RWPE1 (cell line): ENCODE measurements at regions not wholly inside any gene's neighbourhood (a gene's known extent, or its start where the extent isn't known, plus 50 kb on each side); places are given as distances from the start of the nearest gene placed in this dataset.
"Not testable (repeated sequence)": the region's sequence is repeated elsewhere in the genome, so short reads cannot be mapped to it uniquely, and the experiment has no call there.

Experiments
- CTCF ChIA-PET: fragments of 350-600 bp; sonication (Branson Sonifier 250); formaldehyde crosslinking; extraction: SDS; loops from one replicate; lab custom pipeline; 2021; lab: Yijun Ruan, JAX
- POLR2A ChIA-PET: fragments of 400-600 bp; formaldehyde crosslinking; extraction: SDS; loops from one replicate; lab custom pipeline; 2020; ENCODE audit warnings: antibody characterized with exemption; ENCODE audit not compliant: low non-redundant PET; lab: Yijun Ruan, JAX
- DNase-seq: peaks from one replicate; pipeline ENCODE4 v3.0.0; 2012; ENCODE audit warnings: low spot score
- H3K27ac ChIP-seq: fragments of 450-650 bp; 2 replicates; pipeline ENCODE4 v1.5.1; 2017
- TF ChIP-seq, protein P1 (sequence below): fragments of 450-650 bp; conservative IDR thresholded peaks from 2 replicates; pipeline ENCODE4 v1.5.1; 2017; ENCODE audit warnings: low read depth, mild to moderate bottlenecking

DNA sequence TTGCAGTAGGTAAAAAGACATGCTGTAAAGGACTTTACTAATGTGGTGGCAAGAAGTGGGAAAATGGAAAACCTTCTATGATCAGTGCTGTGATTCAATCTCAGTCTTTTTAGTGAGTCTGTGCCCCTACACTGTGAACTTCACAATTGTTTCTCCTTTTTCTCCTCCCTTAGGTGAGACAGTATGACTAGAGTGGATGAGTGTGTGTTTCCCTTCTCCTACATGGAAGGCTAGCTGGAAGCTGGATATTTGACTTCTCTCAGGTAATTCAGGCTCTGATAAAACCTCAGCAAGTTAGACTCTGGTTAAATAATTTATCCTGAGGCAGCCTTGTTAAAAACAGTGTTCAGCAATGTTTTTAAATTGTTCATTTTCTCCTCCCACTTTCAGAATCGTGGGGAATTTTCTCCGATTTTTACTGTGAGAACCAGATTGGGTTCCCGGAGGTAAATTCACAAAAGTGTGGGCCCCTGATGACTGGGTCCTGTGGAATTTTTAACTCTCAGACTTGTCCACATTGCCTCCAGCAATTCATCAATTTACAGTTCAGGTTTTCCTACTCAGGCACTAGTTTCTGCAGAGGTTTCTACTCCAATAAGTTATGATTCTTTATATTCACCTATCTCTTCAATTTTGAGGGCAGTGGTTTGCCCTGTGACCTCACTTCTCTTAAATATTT lies 149.1 kb upstream of the PIK3R1 start:
- ChIA-PET POLR2A (no interaction called here), CTCF (interaction anchor here (0.5 to 0.7 kb wide), 2 partner anchors 221 to 1046 kb away, joined by 4 read pairs; no protein-coding TSS in a partner anchor)
- TF ChIP-seq, protein P1, sequence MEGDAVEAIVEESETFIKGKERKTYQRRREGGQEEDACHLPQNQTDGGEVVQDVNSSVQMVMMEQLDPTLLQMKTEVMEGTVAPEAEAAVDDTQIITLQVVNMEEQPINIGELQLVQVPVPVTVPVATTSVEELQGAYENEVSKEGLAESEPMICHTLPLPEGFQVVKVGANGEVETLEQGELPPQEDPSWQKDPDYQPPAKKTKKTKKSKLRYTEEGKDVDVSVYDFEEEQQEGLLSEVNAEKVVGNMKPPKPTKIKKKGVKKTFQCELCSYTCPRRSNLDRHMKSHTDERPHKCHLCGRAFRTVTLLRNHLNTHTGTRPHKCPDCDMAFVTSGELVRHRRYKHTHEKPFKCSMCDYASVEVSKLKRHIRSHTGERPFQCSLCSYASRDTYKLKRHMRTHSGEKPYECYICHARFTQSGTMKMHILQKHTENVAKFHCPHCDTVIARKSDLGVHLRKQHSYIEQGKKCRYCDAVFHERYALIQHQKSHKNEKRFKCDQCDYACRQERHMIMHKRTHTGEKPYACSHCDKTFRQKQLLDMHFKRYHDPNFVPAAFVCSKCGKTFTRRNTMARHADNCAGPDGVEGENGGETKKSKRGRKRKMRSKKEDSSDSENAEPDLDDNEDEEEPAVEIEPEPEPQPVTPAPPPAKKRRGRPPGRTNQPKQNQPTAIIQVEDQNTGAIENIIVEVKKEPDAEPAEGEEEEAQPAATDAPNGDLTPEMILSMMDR: no peak
- H3K27ac ChIP-seq: no peak overlapping the region
- DNase-seq: peak; percentile 71

DNA sequence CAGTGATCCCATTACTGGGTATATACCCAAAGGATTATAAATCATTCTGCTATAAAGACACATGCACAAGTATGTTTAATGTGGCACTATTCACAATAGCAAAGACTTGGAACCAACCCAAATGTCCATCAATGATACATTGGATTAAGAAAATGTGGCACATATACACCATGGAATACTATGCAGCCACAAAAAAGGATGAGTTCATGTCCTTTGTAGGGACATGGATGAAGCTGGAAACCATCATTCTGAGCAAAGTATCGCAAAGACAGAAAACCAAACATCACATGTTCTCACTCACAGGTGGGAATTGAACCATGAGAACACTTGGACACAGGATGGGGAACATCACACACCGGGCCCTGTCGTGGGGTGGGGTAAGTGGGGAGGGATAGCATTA lies 150.2 kb upstream of the PIK3R1 start:
- POLR2A ChIA-PET, DNase-seq, H3K27ac ChIP-seq: not testable (repeated sequence)
- CTCF ChIA-PET: interaction anchor here (0.5 to 0.7 kb wide), 2 partner anchors 220 to 808 kb away, joined by 4 read pairs; no protein-coding TSS in a partner anchor

DNA sequence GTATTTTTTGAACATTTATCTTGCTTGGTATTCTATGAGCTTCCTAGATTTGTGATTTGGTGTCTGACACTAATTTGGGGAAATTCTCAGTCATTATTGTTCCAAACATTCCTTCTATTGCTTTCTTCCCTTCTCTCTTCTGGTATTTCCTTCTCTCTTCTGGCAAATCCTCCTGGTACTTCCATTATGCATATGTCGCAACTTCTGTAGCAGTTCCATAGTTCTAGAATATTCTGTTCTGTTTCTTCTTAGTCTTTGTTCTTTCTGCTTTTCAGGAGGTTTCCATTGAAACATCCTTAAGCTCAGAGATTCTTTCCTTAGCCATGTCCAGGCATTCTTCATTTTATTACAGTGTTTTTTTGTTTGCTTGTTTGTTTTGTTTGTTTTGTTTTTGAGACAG lies 155.2 kb upstream of the PIK3R1 start:
- TF ChIP-seq, protein P1: no peak
- POLR2A ChIA-PET: no interaction called here
- no peak overlapping the region for H3K27ac ChIP-seq
- no peak for DNase-seq
- CTCF ChIA-PET: no interaction called here

DNA sequence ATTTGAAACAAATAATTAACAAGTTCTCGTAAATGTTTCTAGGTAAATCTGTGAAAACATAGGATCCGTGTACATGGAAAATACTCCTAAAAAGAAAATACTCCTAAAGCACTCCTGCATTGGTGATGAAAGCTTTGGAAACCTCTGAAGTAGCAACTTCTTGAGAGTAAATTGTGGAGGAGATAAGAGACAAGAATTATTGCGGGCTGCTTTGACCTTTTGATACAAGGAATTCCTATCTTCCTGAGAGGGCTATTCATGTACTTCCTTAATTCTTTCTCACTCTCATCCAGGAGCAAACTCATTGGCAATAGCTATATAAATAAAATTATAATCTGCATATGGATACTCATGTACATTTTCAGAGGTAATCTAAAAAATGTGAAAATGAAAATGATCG lies 158.4 kb upstream of the PIK3R1 start:
- no peak for DNase-seq
- TF ChIP-seq, protein P1: no peak
- H3K27ac ChIP-seq: no peak overlapping the region
- CTCF ChIA-PET: interaction anchor here (0.6 kb wide), 1 partner anchor 580 kb away, joined by 3 read pairs; no protein-coding TSS in a partner anchor
- POLR2A ChIA-PET: no interaction called here

DNA sequence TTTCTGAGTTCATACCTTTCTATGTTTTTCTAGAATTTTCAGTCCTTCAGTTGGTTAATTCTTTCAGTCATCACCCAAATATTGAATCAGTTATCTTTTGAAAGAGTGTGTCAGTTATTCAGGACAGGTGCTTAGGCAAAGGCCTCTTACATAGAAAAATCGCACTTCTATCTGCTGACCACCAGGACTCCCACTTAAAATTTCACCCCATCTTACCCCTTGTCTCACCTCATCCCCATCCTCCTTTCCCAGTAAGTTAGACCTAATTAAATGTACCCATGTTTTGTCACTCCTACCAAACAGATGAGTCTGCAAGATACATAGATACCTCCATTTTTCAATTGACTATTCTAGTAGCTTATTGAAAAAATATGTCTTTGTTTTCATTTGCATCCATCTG lies 159.9 kb upstream of the PIK3R1 start:
- no peak for DNase-seq
- TF ChIP-seq, protein P1: no peak
- H3K27ac ChIP-seq: no peak overlapping the region
- POLR2A ChIA-PET: no interaction called here
- CTCF ChIA-PET: interaction anchor here (0.5 kb wide), 1 partner anchor 197 kb away, joined by 4 read pairs; no protein-coding TSS in a partner anchor

DNA sequence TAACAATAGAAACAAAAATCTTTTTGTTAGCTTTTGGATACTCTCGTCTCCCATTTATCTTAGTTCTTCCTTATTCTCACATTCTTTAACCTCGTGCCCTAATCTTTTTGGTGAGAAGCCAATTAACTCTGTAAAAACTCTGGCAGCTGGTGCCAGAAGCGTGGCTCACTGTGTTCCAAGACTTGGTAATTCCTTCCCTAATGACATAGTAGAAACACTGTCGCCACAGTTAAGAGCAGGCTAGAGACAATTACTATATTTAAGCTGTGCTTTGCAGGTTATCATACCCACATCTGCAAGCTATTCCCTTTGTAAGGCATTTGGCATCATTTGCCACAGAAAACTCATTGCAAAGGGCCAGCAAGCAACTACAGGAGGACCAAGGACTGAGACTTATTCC lies 160.9 kb upstream of the PIK3R1 start:
- POLR2A ChIA-PET: no interaction called here
- no peak overlapping the region for H3K27ac ChIP-seq
- CTCF ChIA-PET: no interaction called here
- TF ChIP-seq, protein P1: no peak
- no peak for DNase-seq

DNA sequence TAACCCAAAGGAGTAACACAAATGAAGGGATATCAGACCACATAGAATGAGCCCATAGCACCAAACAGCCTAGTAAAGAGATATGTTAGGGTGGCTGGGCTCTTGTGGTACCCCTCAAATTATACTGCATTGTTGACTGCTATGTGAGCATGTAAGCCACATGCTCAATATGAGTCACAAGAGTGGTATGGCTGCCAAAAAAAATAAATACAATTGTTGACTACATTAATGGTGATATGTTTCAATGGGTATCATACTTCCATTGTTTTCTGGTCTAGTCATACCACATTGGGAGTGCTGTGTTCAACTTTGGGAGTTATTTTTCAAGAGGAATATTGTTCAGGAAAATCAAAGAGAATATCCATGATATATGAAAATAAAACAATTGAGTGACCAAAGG lies 162.4 kb upstream of the PIK3R1 start:
- TF ChIP-seq, protein P1: no peak
- CTCF ChIA-PET: no interaction called here
- POLR2A ChIA-PET: no interaction called here
- DNase-seq: no peak
- no peak overlapping the region for H3K27ac ChIP-seq
